GM19025 (cell line): ENCODE measurements at regions not wholly inside any gene's neighbourhood (a gene's known extent, or its start where the extent isn't known, plus 50 kb on each side); places are given as distances from the start of the nearest gene placed in this dataset.

ENCODE experiments used
- ATAC-seq: cut with Tn5 transposase; IDR thresholded peaks from one replicate; pipeline ENCODE4 v1.9.1; 2021; ENCODE audit warnings: mild to moderate bottlenecking, low read depth, moderate library complexity; ENCODE audit not compliant: unreplicated experiment

DNA sequence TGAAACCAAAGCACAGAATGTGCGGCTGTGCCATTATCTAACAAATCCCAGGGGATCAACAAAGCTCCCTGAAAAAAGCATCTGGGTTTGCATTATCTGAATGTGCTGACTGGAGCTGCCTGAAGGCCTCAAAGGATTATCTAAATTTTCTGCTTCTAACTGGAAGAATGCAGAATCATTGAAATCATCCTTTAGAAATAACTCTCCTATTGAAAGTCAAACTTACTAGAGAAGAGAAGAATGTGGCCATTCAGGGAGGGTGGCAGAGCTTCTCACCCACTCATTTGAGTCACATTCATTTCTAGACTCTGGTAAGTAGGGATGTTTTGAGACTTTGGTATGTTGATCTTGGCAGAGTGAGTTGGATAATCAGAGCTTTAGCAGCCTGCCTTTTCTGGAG lies 220.6 kb upstream of the RGS6 start:
- no peak for ATAC-seq

DNA sequence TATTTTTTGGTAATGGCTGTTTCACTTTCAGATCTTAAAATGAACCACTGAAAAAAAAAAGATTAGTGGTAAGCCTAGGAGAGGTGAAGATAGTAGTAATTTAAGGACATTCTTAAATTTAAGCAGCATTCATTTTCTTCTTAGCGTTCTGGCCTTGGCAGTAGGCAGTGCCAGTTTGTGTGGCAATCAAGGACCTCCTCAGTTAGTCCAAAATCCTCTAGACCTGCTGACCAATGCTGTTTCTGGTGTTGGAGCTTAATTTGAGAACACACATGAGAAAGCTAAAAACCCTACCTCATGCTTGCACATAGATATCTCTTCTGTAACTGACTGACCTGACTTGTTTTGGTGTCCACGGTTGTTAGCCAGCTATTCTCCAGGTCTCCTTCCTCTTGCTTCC lies 219.8 kb upstream of the RGS6 start:
- ATAC-seq, result no peak

DNA sequence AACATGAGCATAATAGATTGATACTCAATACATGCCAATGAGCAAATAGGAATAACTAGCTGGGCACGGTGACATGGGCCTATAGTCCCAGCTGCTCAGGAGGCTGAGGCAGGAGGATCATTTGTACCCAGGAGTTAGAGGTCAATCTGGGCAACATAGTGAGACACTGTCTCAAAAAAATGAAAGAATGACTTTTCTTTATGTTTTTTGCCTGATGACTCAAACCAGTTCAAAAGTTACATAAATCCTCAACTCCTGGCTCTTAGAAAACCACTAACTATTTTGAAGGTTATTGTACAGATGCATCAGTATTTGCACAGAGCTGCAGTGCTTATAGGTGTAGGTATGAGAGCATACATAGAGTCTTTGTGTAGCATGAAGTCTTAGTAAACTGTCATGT lies 219.2 kb upstream of the RGS6 start:
- ATAC-seq, result no peak

DNA sequence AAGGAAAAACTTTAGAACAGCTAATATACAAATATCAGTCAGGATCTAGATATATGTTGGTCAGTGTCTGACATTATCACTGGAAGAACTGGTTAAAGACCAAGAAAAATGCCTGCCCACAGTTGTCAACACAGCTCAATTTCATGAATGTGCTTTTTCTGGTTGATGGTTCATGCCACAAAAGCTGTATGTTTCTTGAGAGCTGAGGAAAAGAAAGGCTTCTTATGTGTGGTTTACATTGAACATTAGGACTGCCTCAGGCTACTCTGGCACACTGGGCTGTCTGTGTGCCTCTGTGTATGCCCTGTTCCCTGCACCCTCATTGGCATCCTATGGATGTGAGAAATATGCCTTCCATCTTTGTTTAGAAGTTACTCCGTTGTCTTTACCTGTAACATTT lies 218.8 kb upstream of the RGS6 start:
- no peak for ATAC-seq

DNA sequence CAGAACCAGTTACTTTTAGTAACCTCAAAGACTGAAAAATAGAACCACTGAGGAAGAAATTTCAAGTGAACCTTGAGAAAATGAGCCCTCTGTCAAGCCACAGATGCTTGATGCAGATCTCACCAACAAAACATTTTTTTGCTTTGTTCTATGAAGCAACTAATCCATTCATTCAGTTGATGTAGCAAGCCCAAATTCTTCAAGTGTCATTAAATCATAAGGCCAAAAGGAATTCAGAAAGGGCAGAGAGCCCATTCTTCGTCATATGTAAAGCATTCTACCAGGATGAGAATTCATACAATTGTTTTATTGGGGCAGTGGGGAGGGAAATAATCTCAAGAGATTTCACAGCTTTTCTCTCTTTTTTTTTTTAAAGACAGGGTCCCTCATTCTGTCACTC lies 218.0 kb upstream of the RGS6 start:
- no peak for ATAC-seq

DNA sequence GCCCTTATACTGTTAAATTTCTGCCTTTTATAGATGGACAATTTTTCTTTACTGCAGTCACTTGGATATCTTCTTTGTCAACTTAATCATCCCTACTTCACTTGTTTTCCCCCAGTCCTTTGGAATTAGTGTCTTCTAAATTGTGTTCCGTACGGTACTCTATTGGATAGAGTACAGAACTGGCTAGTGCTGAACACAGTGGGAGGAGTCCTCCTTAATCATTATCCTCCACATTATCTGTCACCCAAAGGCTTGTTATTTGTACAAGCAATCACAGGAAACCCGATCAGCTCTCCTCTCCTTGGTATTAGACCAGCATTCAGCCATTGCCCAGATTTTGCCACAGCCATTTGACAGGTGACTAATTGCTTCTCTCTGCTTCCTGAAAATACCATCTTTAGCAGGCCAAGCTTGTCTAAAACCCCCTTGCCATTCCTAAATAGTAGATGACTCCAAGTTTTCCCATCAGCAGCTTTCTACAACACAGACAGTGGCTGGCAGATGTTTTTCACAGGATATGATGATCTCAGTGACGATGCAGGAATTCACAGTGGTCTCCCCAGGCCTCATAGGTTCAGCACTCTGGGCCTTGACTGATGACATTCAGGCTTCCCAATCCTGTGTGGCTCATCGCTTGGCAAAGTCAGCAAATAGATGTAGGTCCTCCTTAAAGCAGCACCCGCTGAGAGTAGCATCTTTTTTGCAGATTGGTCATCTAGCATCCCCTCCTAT lies 216.0 kb upstream of the RGS6 start:
- no peak for ATAC-seq

DNA sequence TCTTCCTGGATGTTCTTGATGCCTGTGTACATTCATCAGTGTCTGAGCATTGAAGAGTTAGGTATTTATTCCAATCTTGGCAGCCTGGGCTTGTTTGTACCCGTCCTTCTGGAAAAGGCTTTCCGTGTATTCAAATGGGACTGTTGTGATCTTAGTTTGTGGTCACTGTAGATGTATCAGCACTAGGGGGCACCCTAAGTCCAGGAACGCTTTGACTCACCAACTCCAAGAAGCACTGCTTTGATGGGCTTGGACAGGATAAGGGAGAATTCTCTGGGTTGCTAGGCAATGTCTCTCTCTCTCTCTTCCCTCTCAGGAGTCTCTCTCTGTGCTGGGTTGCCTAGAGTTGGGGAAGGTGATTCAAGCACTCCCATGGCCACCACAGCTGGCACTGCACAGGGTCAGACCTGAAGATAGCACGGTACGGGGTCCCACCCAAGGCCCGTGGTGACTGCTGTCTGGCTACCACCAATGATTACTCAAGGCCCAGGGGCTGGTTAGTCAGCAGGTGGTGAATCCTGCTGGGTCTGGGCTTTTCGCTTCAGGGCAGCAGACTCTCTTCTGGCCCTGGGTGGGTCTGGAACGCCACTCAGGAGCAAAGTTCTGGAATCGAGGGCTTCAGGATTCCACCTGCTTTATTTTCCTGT lies 211.1 kb upstream of the RGS6 start:
- no peak for ATAC-seq

DNA sequence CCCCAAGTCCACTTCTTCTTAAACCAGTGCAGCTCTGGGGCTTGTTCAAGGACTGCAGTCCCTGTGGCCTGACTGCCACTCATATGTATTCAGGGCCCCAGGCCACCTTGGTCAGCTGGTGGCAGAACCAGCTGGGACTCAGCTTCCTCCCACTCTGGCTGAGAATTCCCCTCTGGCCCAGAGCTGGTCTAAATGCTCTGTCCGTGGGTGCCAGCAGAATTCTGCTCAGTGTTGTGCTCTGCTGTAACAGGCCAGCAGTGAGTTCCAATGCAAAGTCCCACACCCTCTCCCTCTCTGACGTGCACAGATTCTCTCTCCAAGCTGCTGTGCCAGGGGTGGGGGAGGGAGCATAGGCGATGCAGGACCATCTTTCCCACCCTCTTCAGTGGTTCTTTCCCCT lies 210.4 kb upstream of the RGS6 start:
- ATAC-seq, result no peak

DNA sequence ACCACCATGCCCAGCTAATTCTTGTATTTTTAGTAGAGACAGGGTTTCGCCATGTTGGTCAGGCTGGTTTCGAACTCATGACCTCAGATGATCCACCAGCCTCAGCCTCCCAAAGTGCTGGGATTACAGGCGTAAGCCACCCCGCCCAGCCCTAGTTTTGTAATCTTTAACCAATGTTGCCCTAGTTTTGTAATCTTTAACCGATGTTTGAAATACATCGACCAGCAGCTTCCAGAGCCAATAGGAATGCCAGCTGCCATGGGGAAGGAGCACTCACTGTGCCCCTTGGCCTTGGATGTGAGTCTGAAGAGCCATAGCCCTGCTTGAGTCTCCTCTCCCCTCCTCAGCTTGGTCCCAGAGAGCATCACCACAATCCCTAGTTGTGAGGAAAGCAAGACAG lies 209.3 kb upstream of the RGS6 start:
- ATAC-seq, result no peak

DNA sequence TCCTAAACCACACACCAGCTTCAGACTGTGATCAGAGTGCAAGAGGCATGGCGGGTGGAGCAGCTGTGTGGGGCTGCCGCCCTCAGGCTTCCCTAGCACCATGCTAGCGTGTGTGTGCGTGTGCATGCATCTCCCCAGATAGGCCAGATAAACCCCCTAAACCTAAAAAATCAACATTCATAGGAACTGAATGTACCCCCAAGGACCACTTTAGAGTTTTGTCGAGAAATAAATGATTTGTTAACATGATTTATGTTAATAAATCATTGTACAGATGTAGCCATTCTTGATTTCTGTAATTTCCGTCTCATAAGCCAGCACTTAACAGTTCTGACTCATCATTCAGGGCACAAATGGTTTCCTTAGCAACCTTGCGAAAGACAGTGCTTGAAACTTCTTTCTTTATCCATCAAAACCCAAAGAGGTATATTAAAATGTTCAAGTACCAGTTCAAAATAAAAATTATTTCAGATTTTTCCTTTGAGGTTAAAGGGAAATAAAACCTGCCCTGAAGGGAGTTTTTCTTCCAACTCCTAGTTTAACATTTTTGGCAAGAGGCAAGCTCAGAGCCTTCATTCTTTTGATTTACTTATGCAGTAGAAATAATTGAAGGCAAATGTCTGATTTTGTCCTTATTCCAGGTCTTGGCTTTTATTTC lies 206.2 kb upstream of the RGS6 start:
- no peak for ATAC-seq

DNA sequence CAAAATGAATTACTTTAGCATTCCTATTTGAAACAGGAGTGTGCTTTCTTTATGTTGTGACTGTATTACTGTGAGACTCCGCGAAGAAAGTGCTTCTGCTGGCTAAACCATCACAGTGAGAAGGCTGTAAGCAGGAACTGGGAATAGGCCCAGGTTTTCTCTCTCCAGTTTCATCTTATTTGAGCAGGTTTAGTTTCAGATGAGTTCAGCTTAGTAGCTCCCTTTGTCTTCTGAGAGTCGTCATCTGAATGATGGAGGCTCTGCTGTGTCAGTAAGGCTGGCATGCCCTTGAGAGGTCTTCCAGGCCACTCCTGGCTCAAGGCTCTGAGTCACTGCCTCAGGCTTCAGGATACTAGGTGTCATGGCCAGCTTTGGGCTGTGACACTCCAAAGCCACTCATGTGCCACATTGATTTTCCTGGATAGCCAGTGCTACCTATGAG lies 205.6 kb upstream of the RGS6 start:
- ATAC-seq, result no peak

DNA sequence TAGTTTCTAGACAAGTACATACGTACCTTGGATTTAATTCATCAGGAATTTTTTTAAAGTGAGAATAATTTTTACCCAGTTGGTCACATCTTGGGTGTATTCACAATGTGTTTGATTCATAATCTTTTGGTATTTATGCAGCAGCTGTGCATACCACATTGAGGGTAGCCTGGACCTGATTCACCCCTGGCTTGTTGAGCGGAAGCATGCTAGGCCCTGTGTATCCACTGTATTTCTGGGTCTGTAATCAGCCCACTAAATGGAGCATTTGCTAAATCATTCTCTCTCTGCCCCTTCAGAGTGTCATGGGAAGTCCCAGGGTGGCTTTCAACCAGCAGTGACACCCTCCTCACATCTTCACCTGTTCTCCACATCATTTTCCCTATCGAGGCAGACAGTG lies 203.8 kb upstream of the RGS6 start:
- ATAC-seq, result no peak

DNA sequence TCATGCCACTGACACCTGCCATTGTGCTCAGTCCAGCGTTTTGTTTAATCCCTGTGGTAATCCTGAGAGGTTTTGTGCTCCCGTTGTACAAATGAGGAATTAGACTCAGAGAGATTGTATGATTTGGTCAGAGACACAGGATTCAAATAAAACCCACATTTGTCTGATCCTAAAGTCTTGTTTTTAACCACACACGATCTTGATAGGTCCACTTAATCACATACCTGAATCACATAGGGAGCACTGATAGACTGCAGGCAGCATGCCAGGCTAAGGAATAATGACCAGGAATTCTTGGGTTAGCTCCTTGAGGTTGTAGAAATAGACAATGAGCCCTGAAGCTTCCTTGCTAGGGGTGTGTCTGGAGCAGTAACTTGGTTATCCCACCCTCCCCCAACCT lies 202.6 kb upstream of the RGS6 start:
- no peak for ATAC-seq

DNA sequence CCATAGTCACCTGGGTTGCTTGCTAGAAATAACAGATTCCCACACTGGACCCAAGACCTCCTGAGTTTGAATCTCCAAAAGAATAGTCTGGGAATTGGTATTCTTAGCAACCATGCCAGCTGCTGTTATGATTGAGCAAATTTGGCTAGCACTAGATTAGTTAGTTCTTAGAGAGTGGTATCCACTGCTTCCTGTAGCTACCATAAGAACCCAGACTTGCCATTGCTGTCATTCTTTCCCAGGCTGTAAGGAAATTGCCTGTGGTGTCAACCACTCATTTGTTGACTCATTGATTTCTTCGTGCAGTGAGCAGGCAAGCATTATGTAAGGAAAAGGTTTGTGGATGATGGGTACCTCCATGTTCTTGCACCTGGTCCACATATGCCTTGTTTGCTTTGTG lies 201.8 kb upstream of the RGS6 start:
- no peak for ATAC-seq

DNA sequence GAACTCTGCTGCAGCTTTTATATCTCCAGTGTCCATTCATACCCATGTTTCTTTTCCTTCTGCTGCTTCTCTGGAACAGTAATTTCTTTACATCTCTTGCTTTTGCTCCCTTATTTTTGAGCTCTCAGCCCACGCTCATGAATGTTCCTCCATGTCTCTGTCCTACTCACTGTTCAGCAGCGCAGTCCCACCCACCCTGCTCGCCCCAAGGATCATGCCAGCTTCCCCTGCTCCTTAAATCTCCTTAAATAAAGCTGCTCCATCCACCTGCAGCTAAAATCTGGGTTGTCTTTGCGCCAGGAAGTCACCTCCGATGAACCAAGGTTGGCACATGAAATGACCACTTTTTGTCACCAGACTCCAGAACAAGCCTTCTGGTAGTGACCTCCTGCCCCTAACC lies 201.1 kb upstream of the RGS6 start:
- ATAC-seq, result no peak

DNA sequence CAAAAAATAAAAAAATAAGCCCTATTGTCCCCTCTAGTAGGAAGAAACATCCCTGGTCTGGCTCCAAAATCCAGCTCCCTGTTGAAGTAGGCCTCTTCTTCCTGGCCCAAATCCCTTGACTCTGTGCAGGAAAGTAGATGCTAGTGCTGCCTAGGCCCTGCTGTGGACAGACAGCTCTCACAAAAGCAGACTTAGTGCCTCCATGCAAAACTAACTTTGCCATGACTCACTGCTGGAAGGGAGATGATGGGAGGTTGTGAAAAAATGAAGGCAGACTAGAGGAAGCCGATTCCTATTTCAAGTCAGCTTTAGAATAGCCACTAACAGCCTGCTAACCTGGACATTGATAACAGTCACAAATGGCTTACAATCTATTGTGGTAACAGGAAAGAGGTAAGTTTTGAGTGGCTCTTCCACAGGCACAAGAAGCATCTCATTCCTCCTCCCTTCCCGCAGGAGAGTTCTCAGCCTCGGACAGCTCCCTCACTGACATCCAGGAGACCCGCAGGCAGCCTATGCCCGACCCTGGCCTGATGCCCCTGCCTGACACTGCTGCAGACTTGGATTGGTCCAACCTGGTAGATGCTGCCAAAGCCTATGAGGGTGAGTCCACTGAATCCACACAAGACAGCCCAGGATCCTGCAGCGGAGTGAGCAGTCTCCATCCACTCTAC lies 198.9 kb upstream of the RGS6 start:
- no peak for ATAC-seq

DNA sequence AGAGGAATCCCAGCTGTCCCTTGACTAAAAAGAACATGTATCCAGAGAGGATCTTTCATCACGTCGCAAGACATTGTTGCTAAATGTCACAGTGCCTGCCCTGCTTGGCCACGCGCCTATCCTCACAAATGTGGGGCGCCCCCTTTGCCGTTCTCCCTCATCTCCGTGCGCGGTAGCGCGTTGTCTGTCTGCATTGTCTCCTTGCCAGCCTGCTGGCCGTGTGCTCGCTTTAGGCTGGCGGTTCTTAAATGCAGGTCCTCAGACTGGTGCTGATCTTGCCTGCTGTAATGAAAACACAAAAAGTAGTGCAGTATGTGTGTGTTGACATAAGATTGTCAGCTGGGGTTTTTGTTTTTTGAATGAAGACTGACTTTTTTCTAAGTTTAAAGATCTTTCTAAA lies 198.2 kb upstream of the RGS6 start:
- no peak for ATAC-seq

DNA sequence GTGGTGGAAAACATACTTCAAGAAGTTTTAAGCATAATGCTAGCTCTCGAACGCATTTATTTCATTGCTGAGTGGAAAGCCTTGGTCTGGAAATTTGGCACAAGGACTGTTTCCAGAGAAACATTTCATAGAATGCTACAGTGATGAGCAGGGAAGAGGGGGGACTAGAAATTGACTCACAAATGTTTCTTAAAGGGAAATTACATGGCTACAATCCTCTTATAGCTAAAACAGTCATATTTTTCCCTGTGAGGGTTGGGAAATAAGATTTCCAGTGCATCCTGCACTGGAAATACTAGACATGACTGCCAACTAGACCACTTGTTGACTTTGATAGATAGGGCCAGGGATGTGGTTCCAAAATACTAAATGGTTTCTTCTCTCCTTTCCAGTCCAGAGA lies 197.3 kb upstream of the RGS6 start:
- ATAC-seq, result no peak

DNA sequence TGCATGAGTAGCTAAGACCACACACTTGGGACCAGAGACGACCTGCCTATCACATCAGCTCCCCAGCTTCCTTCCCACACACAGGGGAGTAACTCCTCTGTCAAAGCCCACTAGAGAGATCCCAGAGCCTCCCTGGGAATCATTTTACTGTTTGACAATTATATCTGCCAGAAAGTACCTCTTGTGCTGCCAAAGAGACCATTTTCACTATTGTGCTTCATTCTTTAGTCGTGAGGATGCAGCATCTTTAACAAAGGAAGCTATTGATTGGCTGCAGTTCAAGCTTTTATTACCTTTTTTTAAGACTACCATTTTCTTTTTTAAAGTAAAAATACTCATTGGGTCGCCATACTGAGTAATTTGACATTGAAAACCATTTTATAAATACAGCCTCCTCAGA lies 194.5 kb upstream of the RGS6 start:
- ATAC-seq, result no peak

DNA sequence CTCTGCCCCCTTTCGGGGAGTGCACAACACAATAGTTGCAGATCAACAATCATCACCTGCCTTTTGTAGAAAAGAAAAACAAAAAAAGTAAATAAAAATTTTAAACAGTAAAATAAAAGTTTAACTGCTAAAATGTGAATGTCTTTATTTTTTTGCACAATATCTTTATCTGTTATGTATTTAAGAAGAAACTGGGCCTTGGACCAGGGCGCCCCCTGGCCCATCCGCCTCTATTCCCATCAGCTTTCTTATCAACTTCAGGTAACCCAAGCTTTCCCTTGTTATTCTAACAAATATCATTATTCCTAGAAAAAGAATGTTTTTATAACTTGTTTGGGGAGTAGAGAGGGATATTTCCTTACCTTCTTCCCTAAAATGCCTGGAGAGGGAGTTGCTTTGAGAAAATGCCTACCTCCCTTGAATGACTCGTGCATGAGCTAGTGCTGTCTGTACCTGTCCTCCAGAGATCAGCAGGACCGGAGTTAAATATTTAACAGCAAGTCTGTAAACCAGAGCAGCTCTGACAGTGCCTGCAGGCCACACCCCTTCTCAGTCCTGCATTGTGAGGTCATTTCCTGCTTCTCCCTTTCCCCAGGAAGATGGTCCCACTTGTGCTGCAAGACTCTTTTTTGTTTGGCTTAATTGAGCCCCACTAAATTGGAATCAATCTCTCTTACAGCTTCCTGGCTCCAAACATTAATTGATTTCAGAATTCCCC lies 192.8 kb upstream of the RGS6 start:
- no peak for ATAC-seq

DNA sequence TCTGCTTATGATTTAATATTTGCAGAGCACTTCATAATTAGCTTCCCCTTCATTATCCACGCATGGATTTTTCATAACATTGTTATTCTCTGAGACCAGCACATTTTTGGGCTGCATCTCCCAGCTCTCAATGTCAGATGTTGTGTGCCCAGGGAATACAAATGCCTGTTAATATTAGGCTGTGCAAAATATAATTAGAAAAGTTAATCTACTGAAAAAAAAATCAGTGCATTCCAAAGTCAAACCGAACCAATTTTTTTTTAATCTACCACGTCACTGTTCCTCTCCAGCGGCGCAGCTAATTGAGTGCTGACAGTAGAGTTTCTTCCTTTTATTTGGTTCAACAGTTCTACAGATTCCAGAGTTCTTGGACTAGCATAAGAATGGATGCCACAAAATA lies 191.0 kb upstream of the RGS6 start:
- no peak for ATAC-seq
